Suppressor macrophage (primary cell): ENCODE measurements at regions not wholly inside any gene's neighbourhood (a gene's known extent, or its start where the extent isn't known, plus 50 kb on each side); places are given as distances from the start of the nearest gene placed in this dataset.

Experiments used
- DNase-seq, 4 experiments: peaks; one replicate each; pipeline ENCODE4 v3.0.0-alpha.2; 2020 to 2022

GRCh38 chr11:131194726-131195125 is 175.7 kb upstream of the NTM start:
- no peak for DNase-seq

- DNase-seq, result no peak
These were observed 174.5 kb upstream of the NTM start for GRCh38 chr11:131195661-131196517.

GRCh38 chr11:131198161-131199014 is 172.0 kb upstream of the NTM start:
- no peak for DNase-seq

GRCh38 chr11:131199015-131199280 is 171.5 kb upstream of the NTM start:
- DNase-seq, result no peak

GRCh38 chr11:131201674-131202073 is 168.7 kb upstream of the NTM start:
- DNase-seq, result no peak

- no peak for DNase-seq
These were observed 167.4 kb upstream of the NTM start for GRCh38 chr11:131203040-131203439.

- DNase-seq, result no peak
These were observed 166.1 kb upstream of the NTM start for GRCh38 chr11:131204282-131204681.

GRCh38 chr11:131204765-131205380 is 165.5 kb upstream of the NTM start:
- no peak for DNase-seq

GRCh38 chr11:131206671-131207070 is 163.7 kb upstream of the NTM start:
- DNase-seq, result no peak

GRCh38 chr11:131207901-131208300 is 162.5 kb upstream of the NTM start:
- no peak for DNase-seq

GRCh38 chr11:131217313-131218310 is 152.8 kb upstream of the NTM start:
- DNase-seq, result no peak

- DNase-seq, result no peak
These were observed 151.9 kb upstream of the NTM start for GRCh38 chr11:131218542-131218941.

- DNase-seq, result no peak
These were observed 150.8 kb upstream of the NTM start for GRCh38 chr11:131219646-131220045.

GRCh38 chr11:131223198-131223991 is 147.0 kb upstream of the NTM start:
- no peak for DNase-seq

- DNase-seq, result no peak
These were observed 142.0 kb upstream of the NTM start for GRCh38 chr11:131228378-131228777.

- no peak for DNase-seq
These were observed 141.2 kb upstream of the NTM start for GRCh38 chr11:131229221-131229620.

GRCh38 chr11:131231317-131231940 is 139.0 kb upstream of the NTM start:
- DNase-seq, result no peak

- DNase-seq, result no peak
These were observed 138.2 kb upstream of the NTM start for GRCh38 chr11:131232261-131232660.

GRCh38 chr11:131234221-131234620 is 136.2 kb upstream of the NTM start:
- DNase-seq, result no peak

- DNase-seq, result no peak
These were observed 134.8 kb upstream of the NTM start for GRCh38 chr11:131235328-131236298.
